ENCODE measurements at regions not wholly inside any gene's neighbourhood (a gene's known extent, or its start where the extent isn't known, plus 50 kb on each side); places are given as distances from the start of the nearest gene placed in this dataset.
"Not testable (repeated sequence)": the region's sequence is repeated elsewhere in the genome, so short reads cannot be mapped to it uniquely, and the experiment has no call there.

GRCh38 chr4:173652283-173652931, 122.4 kb upstream of the HAND2 start:
- DNase-seq (ENCODE audit: low spot score) = no peak
- ATAC-seq = no peak

GRCh38 chr4:173651651-173652282, 121.7 kb upstream of the HAND2 start:
- ATAC-seq (no peak), DNase-seq (ENCODE audit: low spot score) (no peak)

- ATAC-seq = no peak
- DNase-seq (ENCODE audit: low spot score) = no peak
Measured at GRCh38 chr4:173647902-173648301, 117.9 kb upstream of the HAND2 start.

GRCh38 chr4:173642509-173642908, 112.5 kb upstream of the HAND2 start:
- ATAC-seq (no peak), DNase-seq (ENCODE audit: low spot score) (no peak)

- ATAC-seq = no peak
- DNase-seq (ENCODE audit: low spot score) = no peak
Measured at GRCh38 chr4:173635395-173635794, 105.4 kb upstream of the HAND2 start.

- DNase-seq (ENCODE audit: low spot score) (no peak), ATAC-seq (no peak)
Measured at GRCh38 chr4:173626277-173626676, 96.2 kb upstream of the HAND2 start.

GRCh38 chr4:173618648-173619047, 88.6 kb upstream of the HAND2 start:
- not testable (repeated sequence) for ATAC-seq; DNase-seq (ENCODE audit: low spot score)

GRCh38 chr4:173609158-173609557, 79.1 kb upstream of the HAND2 start:
- ATAC-seq = no peak
- no peak for DNase-seq (ENCODE audit: low spot score)

- DNase-seq (ENCODE audit: low spot score); ATAC-seq: not testable (repeated sequence)
Measured at GRCh38 chr4:173608632-173609031, 78.6 kb upstream of the HAND2 start.

GRCh38 chr4:173591760-173592159, 61.7 kb upstream of the HAND2 start:
- no peak for ATAC-seq

GRCh38 chr4:173590697-173591096, 60.7 kb upstream of the HAND2 start:
- no peak for ATAC-seq
- DNase-seq (ENCODE audit: low spot score) = no peak

More at GRCh38 chr4:173591760-173592159, 61.7 kb upstream of the HAND2 start:
- DNase-seq (ENCODE audit: low spot score) = no peak

- no peak for DNase-seq (ENCODE audit: low spot score)
- no peak for ATAC-seq
Measured at GRCh38 chr4:173585876-173586572, 56.0 kb upstream of the HAND2 start.

GRCh38 chr4:173584506-173584905, 54.5 kb upstream of the HAND2 start:
- DNase-seq (ENCODE audit: low spot score) (no peak), ATAC-seq (no peak)

Measured in left lobe of liver (tissue), 2 donors.